ENCODE measurements at regions not wholly inside any gene's neighbourhood (a gene's known extent, or its start where the extent isn't known, plus 50 kb on each side); places are given as distances from the start of the nearest gene placed in this dataset.
A peak's percentile ranks its signal among the peaks of the same experiment; 100 is the strongest.

- DNase-seq (no peak), ATAC-seq (peak in 1 of 2 donors; percentile 34)
- Histone ChIP-seq H3K4me3 (no peak overlapping the region), H3K9me3 (no peaks in the 10 kb centered on the region), H3K27me3 (no peaks in the 10 kb centered on the region), H3K27ac (peak overlapping the region in 3 of 4 donors; percentile 36 to 67 (median 36)), H3K36me3 (no peaks in the 10 kb centered on the region), H3K4me1 (peaks cover 20 to 28% of the 10 kb centered on the region in 2 donors)
- intact Hi-C loops (cut with DNase I; ENCODE audit: low total_unique reads), result loop anchor here (2.0 to 5.0 kb wide), 2 partner anchors 25 to 40 kb away; no protein-coding TSS in a partner anchor
- TF ChIP-seq CTCF (IDR thresholded peaks at IDR 0.05 in 4 of 5, conservative IDR thresholded peaks at IDR 0.05 in 1 of 5) (no peak), POLR2A (IDR thresholded peaks at IDR 0.05) (no peak)
- in situ Hi-C loops (cut with MboI; ENCODE audit: low sequenced_read_pairs in 4 of 4), result no loop called here
Observed at GRCh38 chr16:48087639-48088038, 68.2 kb downstream of the ABCC12 start.

- in situ Hi-C loops (cut with MboI; ENCODE audit: low sequenced_read_pairs in 4 of 4), result no loop called here
- no peaks in the 10 kb centered on the region for H3K27me3 ChIP-seq
- DNase-seq (no peak), ATAC-seq (peak; percentile 72 to 88)
- no peaks in the 10 kb centered on the region for H3K36me3 ChIP-seq
- peaks cover 27 to 28% of the 10 kb centered on the region in 2 donors for H3K4me1 ChIP-seq
- no peak for TF ChIP-seq CTCF (IDR thresholded peaks at IDR 0.05 in 4 of 5, conservative IDR thresholded peaks at IDR 0.05 in 1 of 5)
- no peak for TF ChIP-seq POLR2A (IDR thresholded peaks at IDR 0.05)
- intact Hi-C loops (cut with DNase I; ENCODE audit: low total_unique reads), result loop anchor here (2.0 to 5.0 kb wide), 2 partner anchors 26 to 41 kb away; no protein-coding TSS in a partner anchor
- H3K9me3 ChIP-seq, result no peaks in the 10 kb centered on the region
- H3K27ac ChIP-seq, result peak overlapping the region in 3 of 4 donors; percentile 46 to 67 (median 59)
- H3K4me3 ChIP-seq, result no peak overlapping the region
Observed at GRCh38 chr16:48086422-48086821, 69.4 kb downstream of the ABCC12 start.

GRCh38 chr16:48085729-48086128 is 70.1 kb downstream of the ABCC12 start:
- no peaks in the 10 kb centered on the region for H3K27me3 ChIP-seq
- DNase-seq (no peak), ATAC-seq (no peak)
- peaks cover 27 to 28% of the 10 kb centered on the region in 2 donors for H3K4me1 ChIP-seq
- H3K36me3 ChIP-seq, result no peaks in the 10 kb centered on the region
- no peak overlapping the region for H3K4me3 ChIP-seq
- H3K27ac ChIP-seq, result peak overlapping the region in 3 of 4 donors; percentile 46 to 67 (median 59)
- intact Hi-C loops (cut with DNase I; ENCODE audit: low total_unique reads) (loop anchor here (2.0 to 5.0 kb wide), 2 partner anchors 27 to 42 kb away; no protein-coding TSS in a partner anchor), in situ Hi-C loops (cut with MboI; ENCODE audit: low sequenced_read_pairs in 4 of 4) (no loop called here)
- H3K9me3 ChIP-seq, result no peaks in the 10 kb centered on the region
- TF ChIP-seq POLR2A (IDR thresholded peaks at IDR 0.05) (no peak), CTCF (IDR thresholded peaks at IDR 0.05 in 4 of 5, conservative IDR thresholded peaks at IDR 0.05 in 1 of 5) (no peak)

GRCh38 chr16:48084826-48085225 is 71.0 kb downstream of the ABCC12 start:
- in situ Hi-C loops (cut with MboI; ENCODE audit: low sequenced_read_pairs in 4 of 4), result no loop called here
- Histone ChIP-seq H3K27ac (no peak overlapping the region), H3K27me3 (no peaks in the 10 kb centered on the region), H3K9me3 (no peaks in the 10 kb centered on the region), H3K36me3 (no peaks in the 10 kb centered on the region), H3K4me3 (no peak overlapping the region), H3K4me1 (peaks cover 27 to 28% of the 10 kb centered on the region in 2 donors)
- no peak for ATAC-seq
- no peak for DNase-seq
- TF ChIP-seq CTCF (IDR thresholded peaks at IDR 0.05 in 4 of 5, conservative IDR thresholded peaks at IDR 0.05 in 1 of 5), result no peak
- TF ChIP-seq POLR2A (IDR thresholded peaks at IDR 0.05), result no peak
- intact Hi-C loops (cut with DNase I; ENCODE audit: low total_unique reads), result loop anchor here (5.0 kb wide), 1 partner anchor 42 kb away; no protein-coding TSS in a partner anchor

GRCh38 chr16:48082516-48082915 is 73.3 kb downstream of the ABCC12 start:
- DNase-seq (no peak), ATAC-seq (no peak)
- no peak for TF ChIP-seq POLR2A (IDR thresholded peaks at IDR 0.05)
- TF ChIP-seq CTCF (IDR thresholded peaks at IDR 0.05 in 4 of 5, conservative IDR thresholded peaks at IDR 0.05 in 1 of 5), result no peak
- Histone ChIP-seq H3K27ac (no peak overlapping the region), H3K4me1 (peaks cover 23 to 24% of the 10 kb centered on the region in 2 donors), H3K4me3 (no peak overlapping the region), H3K36me3 (no peaks in the 10 kb centered on the region), H3K27me3 (no peaks in the 10 kb centered on the region), H3K9me3 (no peaks in the 10 kb centered on the region)
- intact Hi-C loops (cut with DNase I; ENCODE audit: low total_unique reads), result no loop called here
- in situ Hi-C loops (cut with MboI; ENCODE audit: low sequenced_read_pairs in 4 of 4), result no loop called here

Data from gastrocnemius medialis (tissue), 4 donors.